IMR-90 (cell line): ENCODE measurements at regions not wholly inside any gene's neighbourhood (a gene's known extent, or its start where the extent isn't known, plus 50 kb on each side); places are given as distances from the start of the nearest gene placed in this dataset.

ENCODE experiments used
- ATAC-seq: fragments of 200-7000 bp; cut with Tn5 transposase; 2 replicates; pipeline ENCODE4 v1.9.1; 2020; ENCODE audit warnings: low read depth, mild to moderate bottlenecking, moderate library complexity
- BruUV-seq: library from RNA; stranded (reverse); fragments of 400-500 nt; replicated peaks from 2 replicates; lab custom pipeline; 2021; lab: Mats Ljungman, UMichigan
- CTCF ChIA-PET: fragments of 300-600 bp; formaldehyde crosslinking; extraction: SDS; loops from one replicate; lab custom pipeline; 2021; ENCODE audit warnings: antibody characterized with exemption; lab: Yijun Ruan, JAX
- POLR2A ChIA-PET: fragments of 300-600 bp; sonication (Branson Sonifier 250); formaldehyde crosslinking; loops from one replicate; lab custom pipeline; 2022; ENCODE audit warnings: antibody characterized with exemption; ENCODE audit not compliant: unreplicated experiment; lab: Charles Lee
- DNase-seq: peaks from one replicate; pipeline ENCODE4 v3.0.0; 2013
- H2AFZ ChIP-seq: replicated peaks from 2 replicates; pipeline ENCODE3; 2013; ENCODE audit warnings: low read length, mild to moderate bottlenecking; ENCODE audit not compliant: poor library complexity
- H2AK5ac ChIP-seq: 2 replicates; pipeline ENCODE4 v1.6.1; 2013; ENCODE audit warnings: low read depth, low read length, inconsistent platforms
- H2AK9ac ChIP-seq: replicated peaks from 2 replicates; pipeline ENCODE3; 2013; ENCODE audit warnings: mild to moderate bottlenecking, low read depth, low read length, moderate library complexity; ENCODE audit not compliant: poor library complexity
- H2BK120ac ChIP-seq: 2 replicates; pipeline ENCODE4 v1.6.1; 2013; ENCODE audit warnings: low read depth, low read length, inconsistent platforms
- H2BK15ac ChIP-seq: 3 replicates; pipeline ENCODE4 v1.6.1; 2013; ENCODE audit warnings: low read depth, low read length, inconsistent platforms
- H2BK20ac ChIP-seq: 2 replicates; pipeline ENCODE4 v1.6.1; 2013; ENCODE audit warnings: low read depth, mild to moderate bottlenecking, inconsistent platforms, low read length, moderate library complexity
- H2BK5ac ChIP-seq: 2 replicates; pipeline ENCODE4 v1.6.1; 2013; ENCODE audit warnings: mild to moderate bottlenecking, low read depth, low read length, inconsistent platforms; ENCODE audit not compliant: poor library complexity, severe bottlenecking
- H3K14ac ChIP-seq: replicated peaks from 2 replicates; pipeline ENCODE4 v1.6.1; 2013; ENCODE audit warnings: low read depth, low read length, inconsistent platforms
- H3K18ac ChIP-seq: 2 replicates; pipeline ENCODE4 v1.6.1; 2013; ENCODE audit warnings: low read depth, low read length, control low read depth
- H3K23ac ChIP-seq: 2 replicates; pipeline ENCODE4 v1.6.1; 2013; ENCODE audit warnings: low read depth, low read length, inconsistent platforms
- H3K27ac ChIP-seq: 2 replicates; pipeline ENCODE4 v1.5.1; 2013; ENCODE audit warnings: mild to moderate bottlenecking, control low read depth, low read length; ENCODE audit not compliant: insufficient read depth
- H3K27me3 ChIP-seq: 2 replicates; pipeline ENCODE4 v1.6.1; 2013; ENCODE audit warnings: low read length; ENCODE audit not compliant: control insufficient read depth, insufficient read depth
- H3K36me3 ChIP-seq: 2 replicates; pipeline ENCODE4 v1.6.1; 2013; ENCODE audit warnings: low read length, mixed read lengths; ENCODE audit not compliant: control insufficient read depth, insufficient read depth
- H3K4ac ChIP-seq: 2 replicates; pipeline ENCODE4 v1.6.1; 2013; ENCODE audit warnings: low read depth, low read length, inconsistent platforms
- H3K4me1 ChIP-seq: 2 replicates; pipeline ENCODE4 v1.6.1; 2013; ENCODE audit warnings: low read length, mixed read lengths; ENCODE audit not compliant: control insufficient read depth, insufficient read depth
- H3K4me2 ChIP-seq: 2 replicates; pipeline ENCODE4 v1.6.1; 2013; ENCODE audit warnings: low read depth, mild to moderate bottlenecking, control low read depth, low read length, moderate library complexity
- H3K4me3 ChIP-seq: 2 replicates; pipeline ENCODE4 v1.5.1; 2013; ENCODE audit warnings: low read depth, mild to moderate bottlenecking, control low read depth, low read length, moderate library complexity; ENCODE audit not compliant: insufficient read depth
- H3K56ac ChIP-seq: 2 replicates; pipeline ENCODE4 v1.6.1; 2013; ENCODE audit warnings: low read length, inconsistent platforms; ENCODE audit not compliant: insufficient read depth; ENCODE audit errors: extremely low read depth
- H3K79me1 ChIP-seq, 2 experiments: 2 replicates each; pipeline ENCODE4 v1.6.1; 2013; ENCODE audit warnings: low read length in 2 of 2, inconsistent platforms in 1 of 2, low read depth in 1 of 2
- H3K9ac ChIP-seq: 2 replicates; pipeline ENCODE4 v1.6.1; 2013; ENCODE audit warnings: low read depth, low read length, control low read depth
- H3K9me1 ChIP-seq: 2 replicates; pipeline ENCODE4 v1.6.1; 2013; ENCODE audit warnings: low read length, inconsistent platforms; ENCODE audit not compliant: insufficient read depth
- H3K9me3 ChIP-seq: 2 replicates; pipeline ENCODE4 v1.6.1; 2013; ENCODE audit warnings: low read length; ENCODE audit not compliant: control insufficient read depth, insufficient read depth
- H4K20me1 ChIP-seq: 2 replicates; pipeline ENCODE4 v1.6.1; 2013; ENCODE audit warnings: low read length, inconsistent platforms; ENCODE audit not compliant: insufficient read depth
- H4K5ac ChIP-seq: 2 replicates; pipeline ENCODE4 v1.6.1; 2013; ENCODE audit warnings: mild to moderate bottlenecking, low read depth, low read length, control low read depth
- H4K8ac ChIP-seq, 2 experiments: 2 replicates each; pipeline ENCODE4 v1.6.1; 2013; ENCODE audit warnings: low read depth in 2 of 2, low read length in 2 of 2, control low read depth in 1 of 2, inconsistent platforms in 1 of 2
- H4K91ac ChIP-seq: 2 replicates; pipeline ENCODE4 v1.6.1; 2013; ENCODE audit warnings: low read depth, low read length, inconsistent platforms; ENCODE audit not compliant: insufficient read depth
- CEBPB ChIP-seq: IDR thresholded peaks from 2 replicates; pipeline ENCODE4 v1.6.1; 2012; ENCODE audit warnings: low read depth, low read length, improper control_type of control experiment
- CHD1 ChIP-seq: IDR thresholded peaks from 2 replicates; pipeline ENCODE4 v1.6.1; 2012; ENCODE audit warnings: low read depth, low read length, improper control_type of control experiment
- NFE2L2 ChIP-seq: fragments of 150-350 bp; IDR thresholded peaks from 2 replicates; pipeline ENCODE4 v1.6.1; 2016; ENCODE audit warnings: low read depth, mild to moderate bottlenecking, low read length
- RAD21 ChIP-seq: IDR thresholded peaks from 2 replicates; pipeline ENCODE4 v1.6.1; 2012; ENCODE audit warnings: low read length, improper control_type of control experiment
- RCOR1 ChIP-seq: IDR thresholded peaks from 2 replicates; pipeline ENCODE4 v1.6.1; 2012; ENCODE audit warnings: mild to moderate bottlenecking, low read length, improper control_type of control experiment; ENCODE audit not compliant: insufficient replicate concordance
- WGBS, 2 experiments: methylation state at CpG; one replicate each; pipeline versions ENCODE4 v1.1.5 to v1.1.7; 2013; ENCODE audit warnings: missing lambda C conversion rate in 2 of 2; ENCODE audit not compliant: insufficient read length in 1 of 2; ENCODE audit errors: extremely low coverage in 2 of 2; 5-methylcytosine and 5-hydroxymethylcytosine counted together
- dilution Hi-C: fragments of 300-500 bp; cut with HindIII; formaldehyde crosslinking; loops from one replicate; pipeline ENCODE4 v1.14.3; 2018; ENCODE audit warnings: low sequenced_read_pairs; ENCODE audit not compliant: unreplicated experiment
- in situ Hi-C: fragments of 300-500 bp; cut with MboI; formaldehyde crosslinking; loops from 3 replicates; pipeline ENCODE4 v1.14.3; 2019; ENCODE audit warnings: low sequenced_read_pairs, inconsistent platforms, mixed read lengths
- intact Hi-C: fragments of 100-400 bp; cut with micrococcal nuclease; formaldehyde crosslinking; loops from 2 replicates; pipeline ENCODE4 v1.10.0; 2022

- Histone ChIP-seq H3K27me3 (no peaks in the 10 kb centered on the region), H3K79me1 (no peaks in the 10 kb centered on the region), H2BK20ac (no peak overlapping the region), H3K9me1 (no peaks in the 10 kb centered on the region), H3K4me2 (no peak overlapping the region), H3K36me3 (no peaks in the 10 kb centered on the region), H3K9me3 (no peaks in the 10 kb centered on the region; the same call in 1 of the 2 replicates), H3K18ac (no peak overlapping the region), H3K4me3 (no peak overlapping the region), H3K14ac (no peak overlapping the region), H2AFZ (no peak overlapping the region), H4K5ac (no peak overlapping the region), H2BK15ac (no peak overlapping the region), H3K56ac (no peak overlapping the region), H3K4me1 (no peaks in the 10 kb centered on the region), H4K91ac (no peak overlapping the region), H3K4ac (no peak overlapping the region), H2AK9ac (no peak overlapping the region), H4K20me1 (no peaks in the 10 kb centered on the region), H2AK5ac (no peak overlapping the region), H2BK120ac (no peak overlapping the region), H3K9ac (no peak overlapping the region), H3K27ac (no peak overlapping the region), H3K23ac (no peak overlapping the region), H2BK5ac (no peak overlapping the region), H4K8ac (no peak overlapping the region)
- no TSS peak for BruUV-seq
- WGBS, 2 experiments, result no CpG with 5 or more reads among the region's 1 CpG
- ChIA-PET CTCF (no interaction called here), POLR2A (no interaction called here)
- in situ Hi-C loops, result no loop called here
- intact Hi-C loops, result no loop called here
- DNase-seq, result no peak
- TF ChIP-seq NFE2L2, result no peak
- no peak for TF ChIP-seq RAD21
- TF ChIP-seq CHD1, result no peak
- no peak for TF ChIP-seq RCOR1
- no peak for TF ChIP-seq CEBPB
- no peak for ATAC-seq
- dilution Hi-C loops, result no loop called here
Observed at GRCh38 chr1:208668991-208669390, 424.8 kb upstream of the PLXNA2 start.
